ENCODE measurements at regions not wholly inside any gene's neighbourhood (a gene's known extent, or its start where the extent isn't known, plus 50 kb on each side); places are given as distances from the start of the nearest gene placed in this dataset.

DNA sequence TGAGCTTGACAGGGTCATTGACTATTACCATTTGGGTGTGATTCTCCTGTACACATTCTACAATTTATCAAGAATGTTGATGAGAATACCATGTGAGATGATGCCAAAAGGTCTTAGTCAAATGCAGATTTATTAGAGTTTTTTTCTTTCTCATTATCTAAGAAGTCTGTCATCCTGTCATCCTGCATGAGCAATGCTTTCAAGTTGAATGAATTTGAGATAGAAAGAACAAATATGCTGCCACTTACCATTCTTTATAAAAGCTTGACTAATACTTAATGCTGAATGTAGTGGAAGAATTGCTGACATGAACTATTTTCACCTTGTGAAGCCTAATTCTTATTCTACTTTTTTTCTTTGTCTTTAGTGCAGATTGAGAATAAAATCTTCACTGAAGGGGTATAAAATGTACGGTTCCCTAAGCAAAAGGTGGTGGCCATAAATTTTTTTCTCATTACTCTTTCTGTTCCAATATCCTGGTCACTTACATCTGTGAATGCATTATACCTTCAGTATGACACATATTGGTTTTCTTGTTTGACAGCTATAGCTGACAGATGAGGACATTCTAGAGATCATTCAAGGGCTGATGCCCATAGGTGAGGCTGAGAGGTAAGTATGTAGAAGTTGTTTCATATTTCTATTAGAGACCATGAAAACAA is 1434.7 kb downstream of the SLITRK1 start:
- TF ChIP-seq, protein P1, sequence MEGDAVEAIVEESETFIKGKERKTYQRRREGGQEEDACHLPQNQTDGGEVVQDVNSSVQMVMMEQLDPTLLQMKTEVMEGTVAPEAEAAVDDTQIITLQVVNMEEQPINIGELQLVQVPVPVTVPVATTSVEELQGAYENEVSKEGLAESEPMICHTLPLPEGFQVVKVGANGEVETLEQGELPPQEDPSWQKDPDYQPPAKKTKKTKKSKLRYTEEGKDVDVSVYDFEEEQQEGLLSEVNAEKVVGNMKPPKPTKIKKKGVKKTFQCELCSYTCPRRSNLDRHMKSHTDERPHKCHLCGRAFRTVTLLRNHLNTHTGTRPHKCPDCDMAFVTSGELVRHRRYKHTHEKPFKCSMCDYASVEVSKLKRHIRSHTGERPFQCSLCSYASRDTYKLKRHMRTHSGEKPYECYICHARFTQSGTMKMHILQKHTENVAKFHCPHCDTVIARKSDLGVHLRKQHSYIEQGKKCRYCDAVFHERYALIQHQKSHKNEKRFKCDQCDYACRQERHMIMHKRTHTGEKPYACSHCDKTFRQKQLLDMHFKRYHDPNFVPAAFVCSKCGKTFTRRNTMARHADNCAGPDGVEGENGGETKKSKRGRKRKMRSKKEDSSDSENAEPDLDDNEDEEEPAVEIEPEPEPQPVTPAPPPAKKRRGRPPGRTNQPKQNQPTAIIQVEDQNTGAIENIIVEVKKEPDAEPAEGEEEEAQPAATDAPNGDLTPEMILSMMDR (IDR thresholded peaks at IDR 0.05): no peak
- no peak for TF ChIP-seq POLR2A (IDR thresholded peaks at IDR 0.05)
- WGBS, 4 donors: 42 to 60% (median 44%) methylated on average over 1 of the region's 1 CpG
- Histone ChIP-seq H3K27ac (no peak overlapping the region), H3K4me3 (no peak overlapping the region), H3K36me3 (replicated peaks in 1 of 2) (no peaks in the 10 kb centered on the region), H3K27me3 (no peaks in the 10 kb centered on the region), H3K4me1 (replicated peaks in 1 of 2) (no peaks in the 10 kb centered on the region), H3K9me3 (replicated peaks in 1 of 3) (peaks cover 0 to 7% (median 0%) of the 10 kb centered on the region in 3 donors)
- DNase-seq: no peak
- intact Hi-C loops (cut with DNase I): no loop called here

DNA sequence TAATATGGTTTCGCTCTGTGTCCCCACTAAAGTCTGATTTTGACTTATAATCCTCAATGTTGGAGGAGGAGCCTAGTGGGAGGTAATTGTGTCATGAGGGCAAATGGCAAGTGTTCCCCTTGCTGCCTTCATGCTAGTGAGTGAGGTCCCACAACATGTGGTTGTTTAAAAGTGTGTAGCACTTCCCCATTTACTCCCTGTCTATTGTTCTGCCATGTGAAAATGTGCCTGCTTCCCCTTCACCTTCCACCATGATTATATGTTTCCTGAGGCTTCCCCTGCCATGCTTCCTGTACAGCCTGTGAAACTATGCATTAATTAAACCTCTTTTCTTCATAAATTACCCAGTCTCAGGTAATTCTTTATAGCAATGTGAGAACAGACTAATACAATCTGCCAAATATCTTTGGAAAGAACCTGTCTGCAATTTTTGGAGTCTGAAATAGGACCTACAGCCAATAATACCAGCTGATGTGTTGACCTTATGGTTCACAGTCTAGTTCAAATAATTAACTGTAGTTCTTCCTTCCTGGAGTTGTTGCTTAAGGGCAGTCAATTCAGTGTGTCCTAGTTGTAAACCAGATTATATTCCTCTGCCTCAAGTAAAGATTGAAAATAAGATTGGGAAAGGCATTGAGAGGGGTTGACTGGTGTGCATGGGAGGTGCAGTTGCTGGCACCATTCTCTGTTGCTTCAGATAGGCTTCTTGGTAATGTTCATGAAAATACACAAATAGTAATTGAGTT is 1442.9 kb downstream of the SLITRK1 start:
- Histone ChIP-seq H3K4me1 (replicated peaks in 1 of 2) (no peaks in the 10 kb centered on the region), H3K27me3 (no peaks in the 10 kb centered on the region), H3K9me3 (replicated peaks in 1 of 3) (no peaks in the 10 kb centered on the region), H3K36me3 (replicated peaks in 1 of 2) (no peaks in the 10 kb centered on the region), H3K4me3 (no peak overlapping the region), H3K27ac (no peak overlapping the region)
- intact Hi-C loops (cut with DNase I): no loop called here
- WGBS, 4 donors: 9 to 70% methylated on average over 1 of the region's 1 CpG; no CpG with 5 or more reads in 2 of the 4 donors
- no peak for TF ChIP-seq POLR2A (IDR thresholded peaks at IDR 0.05)
- TF ChIP-seq, protein P1 (IDR thresholded peaks at IDR 0.05): no peak
- DNase-seq: no peak

DNA sequence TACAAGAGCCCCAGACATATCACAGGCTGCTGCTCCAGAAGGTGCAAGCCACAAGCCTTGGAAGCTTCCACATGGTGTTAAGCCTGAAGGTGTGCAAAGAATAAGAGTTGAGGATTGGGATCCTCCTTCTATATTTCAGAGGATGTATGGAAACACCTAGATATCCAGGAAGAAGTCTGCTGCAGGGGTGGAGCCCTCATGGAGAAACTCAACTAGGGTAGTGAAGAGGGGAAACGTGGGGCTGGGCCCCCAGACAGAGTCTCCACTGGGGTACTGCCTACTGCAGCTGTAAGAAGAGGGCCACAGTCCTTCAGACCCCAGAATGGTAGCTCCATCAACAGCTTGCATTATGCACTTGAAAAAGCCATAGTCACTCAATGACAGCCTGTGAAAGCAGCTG is 1444.0 kb downstream of the SLITRK1 start:
- no peaks in the 10 kb centered on the region for H3K9me3 ChIP-seq (replicated peaks in 1 of 3)
- intact Hi-C loops (cut with DNase I): no loop called here
- no peaks in the 10 kb centered on the region for H3K36me3 ChIP-seq (replicated peaks in 1 of 2)
- H3K27ac ChIP-seq: no peak overlapping the region
- no peaks in the 10 kb centered on the region for H3K4me1 ChIP-seq (replicated peaks in 1 of 2)
- 56 to 68% (median 60%) methylated on average over 1 of the region's 1 CpG for WGBS, 4 donors
- no peak for TF ChIP-seq POLR2A (IDR thresholded peaks at IDR 0.05)
- TF ChIP-seq, protein P1 (IDR thresholded peaks at IDR 0.05): no peak
- no peak overlapping the region for H3K4me3 ChIP-seq
- DNase-seq: no peak
- no peaks in the 10 kb centered on the region for H3K27me3 ChIP-seq

DNA sequence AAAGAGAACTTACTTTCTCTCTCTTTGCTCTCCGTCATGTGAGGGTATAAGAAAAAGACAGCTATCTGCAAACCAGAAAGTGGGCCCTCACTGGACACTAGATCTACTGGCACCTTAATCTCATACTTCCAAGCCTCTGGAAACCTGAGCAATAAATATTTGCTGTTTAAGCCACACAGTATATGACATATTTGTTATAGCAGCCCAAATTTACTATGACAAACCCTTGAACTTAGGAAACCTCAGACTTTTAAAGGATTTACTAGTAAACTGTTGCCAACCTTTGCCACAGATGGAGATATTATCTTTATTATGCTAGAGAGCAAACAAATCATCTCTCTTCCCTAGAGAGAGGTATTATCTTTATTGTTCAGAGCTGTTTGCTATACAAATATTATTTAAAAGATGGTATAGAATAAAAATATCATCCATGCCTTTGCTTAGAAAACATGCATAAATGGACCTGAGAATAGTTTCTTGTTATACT is 1446.1 kb downstream of the SLITRK1 start:
- no peaks in the 10 kb centered on the region for H3K4me1 ChIP-seq (replicated peaks in 1 of 2)
- TF ChIP-seq, protein P1 (IDR thresholded peaks at IDR 0.05): no peak
- TF ChIP-seq POLR2A (IDR thresholded peaks at IDR 0.05): no peak
- no peaks in the 10 kb centered on the region for H3K36me3 ChIP-seq (replicated peaks in 1 of 2)
- 80 to 89% (median 87%) methylated on average over 1 of the region's 1 CpG for WGBS, 4 donors
- no peaks in the 10 kb centered on the region for H3K27me3 ChIP-seq
- H3K9me3 ChIP-seq (replicated peaks in 1 of 3): no peaks in the 10 kb centered on the region
- no peak overlapping the region for H3K4me3 ChIP-seq
- intact Hi-C loops (cut with DNase I): no loop called here
- H3K27ac ChIP-seq: no peak overlapping the region
- no peak for DNase-seq
